K562 (cell line): ENCODE measurements at regions not wholly inside any gene's neighbourhood (a gene's known extent, or its start where the extent isn't known, plus 50 kb on each side); places are given as distances from the start of the nearest gene placed in this dataset.

ENCODE experiments used
- ATAC-seq: fragments of 200-7000 bp; cut with Tn5 transposase; 3 replicates; pipeline ENCODE4 v1.9.1; 2020; ENCODE audit warnings: moderate library complexity
- BruUV-seq: library from RNA; stranded (reverse); fragments of 400-500 nt; replicated peaks from 2 replicates; lab custom pipeline; 2021; lab: Mats Ljungman, UMichigan
- CTCF ChIA-PET: fragments of 300-600 bp; formaldehyde crosslinking; extraction: SDS; loops from one replicate; lab custom pipeline; 2021; ENCODE audit warnings: low intra/inter-chr PET ratio; lab: Yijun Ruan, JAX
- POLR2A ChIA-PET: fragments of 300-600, 350-650 bp; sonication (Branson Sonifier 250); formaldehyde crosslinking; extraction: SDS; loops from one replicate; lab custom pipeline; 2021; ENCODE audit warnings: antibody characterized with exemption, inconsistent platforms; lab: Yijun Ruan, JAX
- DNase-seq, 4 experiments: peaks; one replicate each; pipeline versions ENCODE4 v3.0.0 to v3.0.0-alpha.2; 2011 to 2018; ENCODE audit warnings: low spot score in 3 of 4, mixed read lengths in 3 of 4; ENCODE audit errors: extremely low read depth in 1 of 4
- FAIRE-seq: peaks from 2 replicates; lab custom pipeline; 2011; peaks lifted over from hg19 to GRCh38; lab: Jason Lieb, UNC
- H2AFZ ChIP-seq: 2 replicates; pipeline ENCODE4 v1.6.0; 2011; ENCODE audit warnings: low read depth, low read length, control low read depth, inconsistent platforms
- H3K27ac ChIP-seq: fragments of 200-600 bp; 3 replicates; pipeline ENCODE4 v1.8.0; 2011; ENCODE audit warnings: low read depth, mild to moderate bottlenecking, control low read depth, inconsistent platforms, low read length, moderate library complexity, mixed read lengths; ENCODE audit errors: extremely low read depth
- H3K27me3 ChIP-seq, 2 experiments: fragments of 300-600 bp in 1 of 2; 2 replicates in 1 of 2; 3 replicates in 1 of 2; pipeline versions ENCODE4 v1.6.0 to v1.8.0; 2011; ENCODE audit warnings: inconsistent platforms in 2 of 2, low read length in 2 of 2, mild to moderate bottlenecking in 1 of 2, mixed read lengths in 1 of 2, moderate library complexity in 1 of 2; ENCODE audit not compliant: control insufficient read depth in 2 of 2, insufficient read depth in 2 of 2
- H3K36me3 ChIP-seq: fragments of 300-600 bp; 3 replicates; pipeline ENCODE4 v1.8.0; 2011; ENCODE audit warnings: mild to moderate bottlenecking, low read length, inconsistent platforms; ENCODE audit not compliant: control insufficient read depth, insufficient read depth
- H3K4me1 ChIP-seq, 2 experiments: fragments of 200-600 bp in 1 of 2; replicated peaks in 1 of 2; 2 replicates in 1 of 2; 3 replicates in 1 of 2; pipeline versions ENCODE4 v1.5.1 to v1.8.0; 2011; ENCODE audit warnings: inconsistent platforms in 2 of 2, low read length in 2 of 2, mild to moderate bottlenecking in 1 of 2, mixed read lengths in 1 of 2, moderate library complexity in 1 of 2; ENCODE audit not compliant: control insufficient read depth in 2 of 2, insufficient read depth in 2 of 2
- H3K4me2 ChIP-seq: 2 replicates; pipeline ENCODE4 v1.6.1; 2011; ENCODE audit warnings: low read length, control low read depth, inconsistent platforms, mixed read lengths; ENCODE audit not compliant: insufficient read depth
- H3K4me3 ChIP-seq: fragments of 200-600 bp; sonication (generic), shearing (Covaris generic); 2 replicates; pipeline ENCODE4 v1.5.1; 2016; ENCODE audit warnings: control low read depth, inconsistent platforms
- H3K79me2 ChIP-seq: fragments of 200-600 bp; 3 replicates; pipeline ENCODE4 v1.8.0; 2011; ENCODE audit warnings: low read length, inconsistent platforms; ENCODE audit not compliant: control insufficient read depth, insufficient read depth
- H3K9ac ChIP-seq, 2 experiments: 2 replicates each; pipeline versions ENCODE4 v1.6.0 to v1.6.1; 2011; ENCODE audit warnings: low read depth in 2 of 2, low read length in 2 of 2, control low read depth in 1 of 2, inconsistent platforms in 1 of 2, mild to moderate bottlenecking in 1 of 2, mixed read lengths in 1 of 2; ENCODE audit not compliant: insufficient read depth in 1 of 2
- H3K9me1 ChIP-seq: one replicate; pipeline ENCODE4 v1.6.0; 2011; ENCODE audit warnings: inconsistent platforms, mild to moderate bottlenecking, low read length, moderate library complexity; ENCODE audit not compliant: control insufficient read depth, insufficient read depth
- H3K9me3 ChIP-seq: replicated peaks from 2 replicates; pipeline ENCODE4 v1.5.1; 2011; ENCODE audit warnings: low read depth, low read length, inconsistent platforms; ENCODE audit not compliant: control insufficient read depth, insufficient read depth
- H4K20me1 ChIP-seq: replicated peaks from 2 replicates; pipeline ENCODE4 v1.6.1; 2011; ENCODE audit warnings: low read length, inconsistent platforms, mixed read lengths; ENCODE audit not compliant: control insufficient read depth, insufficient read depth
- E4F1 ChIP-seq: fragments of 250-450 bp; sonication (Bioruptor Pico); IDR thresholded peaks from 2 replicates; pipeline ENCODE4 v1.5.0; 2021; ENCODE audit warnings: mild to moderate bottlenecking, borderline replicate concordance
- PBX2 ChIP-seq, 2 experiments: IDR thresholded peaks in 1 of 2; conservative IDR thresholded peaks in 1 of 2; 2 replicates each; pipeline ENCODE4 v1.6.1; 2016; ENCODE audit warnings: low read depth in 2 of 2, mild to moderate bottlenecking in 1 of 2, missing compliant biosample characterization in 1 of 2, missing genetic modification characterization in 1 of 2, moderate library complexity in 1 of 2
- TCF3 ChIP-seq: sonication (generic); formaldehyde crosslinking; IDR thresholded peaks from 2 replicates; pipeline ENCODE4 v1.4.0; 2020; ENCODE audit warnings: mild to moderate bottlenecking, missing genetic modification reagents
- TFAP4 ChIP-seq: sonication (generic); formaldehyde crosslinking; IDR thresholded peaks from 2 replicates; pipeline ENCODE4 v1.8.0; 2022; ENCODE audit warnings: missing genetic modification reagents, mild to moderate bottlenecking, moderate library complexity, borderline replicate concordance
- TSHZ1 ChIP-seq: fragments of 250-450 bp; sonication (Bioruptor Pico); IDR thresholded peaks from 2 replicates; pipeline ENCODE4 v1.4.0; 2020; ENCODE audit warnings: mild to moderate bottlenecking, moderate library complexity
- ZBTB5 ChIP-seq: fragments of 450-650 bp; IDR thresholded peaks from 2 replicates; pipeline ENCODE4 v1.6.1; 2017; ENCODE audit warnings: antibody characterized with exemption
- ZNF140 ChIP-seq: fragments of 250-450 bp; sonication (Bioruptor Pico); IDR thresholded peaks from 2 replicates; pipeline ENCODE4 v1.8.0; 2021; ENCODE audit warnings: moderate library complexity, mild to moderate bottlenecking, inconsistent platforms
- ZNF197 ChIP-seq: fragments of 200-800 bp; sonication (Bioruptor generic); IDR thresholded peaks from 2 replicates; pipeline ENCODE4 v1.6.1; 2016; ENCODE audit warnings: low read depth, missing genetic modification characterization, missing compliant biosample characterization
- ZNF785 ChIP-seq: fragments of 250-450 bp; sonication (Bioruptor Pico); IDR thresholded peaks from 2 replicates; pipeline ENCODE4 v1.4.0; 2020; ENCODE audit warnings: mild to moderate bottlenecking
- WGBS: fragments of 100-300 bp; shearing (Covaris generic); methylation state at CpG from one replicate; pipeline ENCODE4 v1.1.6; 2016; ENCODE audit warnings: low coverage, mixed read lengths; ENCODE audit not compliant: insufficient coverage; ENCODE audit errors: missing lambda C conversion rate; 5-methylcytosine and 5-hydroxymethylcytosine counted together
- in situ Hi-C: fragments of 300-500 bp; cut with MboI; formaldehyde crosslinking; loops from 4 replicates; pipeline ENCODE4 v1.15.0; 2018; ENCODE audit warnings: inconsistent platforms, mixed read lengths
- intact Hi-C: fragments of 100-400 bp; cut with micrococcal nuclease; formaldehyde crosslinking; loops from 2 replicates; pipeline ENCODE4 v1.14.2; 2022

- no peak overlapping the region for H3K4me2 ChIP-seq
- H4K20me1 ChIP-seq, result no peaks in the 10 kb centered on the region
- H3K4me1 ChIP-seq, result no peaks in the 10 kb centered on the region
- H3K9me3 ChIP-seq, result no peaks in the 10 kb centered on the region
- CTCF ChIA-PET, result no interaction called here
- intact Hi-C loops, result no loop called here
- no peak overlapping the region for H3K4me3 ChIP-seq
- no peaks in the 10 kb centered on the region for H3K36me3 ChIP-seq
- 0% methylated on average over 1 of the region's 1 CpG for WGBS
- no peaks in the 10 kb centered on the region for H3K9me1 ChIP-seq
- H3K27me3 ChIP-seq, result no peaks in the 10 kb centered on the region
- in situ Hi-C loops, result no loop called here
- FAIRE-seq (no peak), ATAC-seq (no peak), DNase-seq (no peak)
- H3K79me2 ChIP-seq, result no peaks in the 10 kb centered on the region
- H3K9ac ChIP-seq, result no peak overlapping the region
- BruUV-seq, result no TSS peak
- H2AFZ ChIP-seq, result no peak overlapping the region
- no peak overlapping the region for H3K27ac ChIP-seq
- POLR2A ChIA-PET, result no interaction called here
- no peak for TF ChIP-seq E4F1 (CRISPR knock-in tag)
- no peak for TF ChIP-seq TSHZ1 (CRISPR knock-in tag)
- no peak for TF ChIP-seq ZNF785
- TF ChIP-seq ZBTB5, result no peak
- no peak for TF ChIP-seq TFAP4 (CRISPR knock-in tag)
- no peak for TF ChIP-seq PBX2 (CRISPR knock-in tag; IDR thresholded peaks at IDR 0.05; ENCODE audit: low read depth)
- no peak for TF ChIP-seq PBX2 (tag; conservative IDR thresholded peaks at IDR 0.05; ENCODE audit: low read depth)
- TF ChIP-seq ZNF197 (CRISPR knock-in tag), result no peak
- TF ChIP-seq ZNF140, result no peak
- TF ChIP-seq TCF3 (CRISPR knock-in tag), result no peak
Measured at GRCh38 chr7:121575194-121575765, 179.2 kb upstream of the FAM3C start.
